ENCODE measurements at regions not wholly inside any gene's neighbourhood (a gene's known extent, or its start where the extent isn't known, plus 50 kb on each side); places are given as distances from the start of the nearest gene placed in this dataset.

- TF ChIP-seq CTCF (conservative IDR thresholded peaks at IDR 0.05; ENCODE audit: low read depth, low read length) (no peak), EZH2 (IDR thresholded peaks at IDR 0.05; ENCODE audit: borderline replicate concordance, low read depth, low read length, poor library complexity, severe bottlenecking) (no peak)
Observed at GRCh38 chr17:70752966-70753467, 583.7 kb downstream of the KCNJ2 start.
